HG02840 (cell line): ENCODE measurements at regions not wholly inside any gene's neighbourhood (a gene's known extent, or its start where the extent isn't known, plus 50 kb on each side); places are given as distances from the start of the nearest gene placed in this dataset.
"Not testable (repeated sequence)": the region's sequence is repeated elsewhere in the genome, so short reads cannot be mapped to it uniquely, and the experiment has no call there.

ENCODE experiments used
- ATAC-seq: cut with Tn5 transposase; IDR thresholded peaks from one replicate; pipeline ENCODE4 v1.9.1; 2021; ENCODE audit warnings: mild to moderate bottlenecking, moderate library complexity, moderate number of reproducible peaks; ENCODE audit not compliant: unreplicated experiment, low FRiP score

DNA sequence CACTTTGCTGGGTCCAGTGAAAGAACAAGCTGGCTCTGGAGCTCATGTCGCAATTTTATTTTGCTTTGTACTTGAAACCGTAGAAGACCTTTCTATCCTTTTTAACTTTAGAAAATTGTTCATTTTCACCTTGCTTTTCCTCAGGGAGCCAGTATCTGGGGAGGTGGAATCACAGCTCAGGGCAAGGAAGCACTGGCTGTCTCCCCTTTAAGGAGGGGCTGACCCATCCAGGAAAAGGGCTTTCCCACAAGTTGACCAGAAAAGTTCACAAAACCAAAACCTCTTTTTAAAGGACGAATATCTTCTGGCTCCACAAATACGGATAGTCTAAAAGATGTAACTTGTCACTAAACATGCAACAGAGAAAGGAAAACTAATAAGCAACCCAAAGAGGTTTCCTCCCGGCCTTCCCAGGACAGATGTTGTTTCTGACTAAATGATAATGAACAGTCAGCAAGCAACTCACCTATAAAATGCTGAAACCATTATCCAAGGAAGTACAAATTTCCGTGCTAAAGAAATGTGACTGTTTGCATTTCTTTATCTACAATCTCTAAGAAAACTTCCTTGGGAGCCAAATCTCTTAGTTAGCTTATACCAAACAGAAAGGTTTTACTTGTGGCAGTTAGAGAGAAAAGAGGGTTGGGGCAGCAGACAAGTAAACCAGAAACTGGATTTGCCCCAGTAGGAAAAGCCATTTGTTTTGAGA, 278.2 kb downstream of the PLK2 start:
- ATAC-seq, result no peak

DNA sequence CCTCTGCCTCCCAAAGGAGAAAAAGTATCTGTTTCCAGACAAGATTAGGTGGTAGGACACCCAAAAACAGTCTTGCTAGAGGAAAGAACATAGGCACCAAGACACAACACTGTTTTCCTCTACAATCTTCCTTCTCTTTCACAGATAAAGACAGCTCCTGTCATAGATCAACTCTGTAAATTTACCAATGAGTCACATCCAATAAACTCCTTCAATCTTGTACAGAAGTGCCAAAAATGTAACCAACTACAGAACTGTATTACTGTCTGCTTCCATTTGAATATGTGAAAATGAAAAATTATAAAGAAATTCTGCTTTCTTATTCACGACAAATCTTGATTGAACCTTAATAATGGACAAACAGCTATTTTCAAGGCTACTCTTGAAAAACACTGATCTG, 286.9 kb downstream of the PLK2 start:
- no peak for ATAC-seq

DNA sequence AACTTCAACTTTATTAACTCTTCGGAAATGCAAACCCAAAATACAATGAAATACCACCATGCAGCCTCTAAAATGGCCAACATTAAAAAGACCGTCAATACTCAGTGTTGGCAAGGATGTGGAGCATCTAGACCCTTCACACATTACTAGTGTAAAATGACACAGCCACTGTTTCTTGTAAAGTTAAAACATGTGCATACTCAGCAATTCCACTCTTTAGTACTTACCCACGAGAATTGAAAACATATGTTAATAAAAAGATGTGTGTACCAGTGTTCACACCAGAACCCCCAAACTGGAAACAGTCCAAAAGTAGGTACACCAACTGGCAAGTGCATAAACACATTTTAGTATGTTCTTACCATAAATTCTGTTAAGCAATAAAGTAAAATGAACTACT, 294.7 kb downstream of the PLK2 start:
- ATAC-seq, result no peak

DNA sequence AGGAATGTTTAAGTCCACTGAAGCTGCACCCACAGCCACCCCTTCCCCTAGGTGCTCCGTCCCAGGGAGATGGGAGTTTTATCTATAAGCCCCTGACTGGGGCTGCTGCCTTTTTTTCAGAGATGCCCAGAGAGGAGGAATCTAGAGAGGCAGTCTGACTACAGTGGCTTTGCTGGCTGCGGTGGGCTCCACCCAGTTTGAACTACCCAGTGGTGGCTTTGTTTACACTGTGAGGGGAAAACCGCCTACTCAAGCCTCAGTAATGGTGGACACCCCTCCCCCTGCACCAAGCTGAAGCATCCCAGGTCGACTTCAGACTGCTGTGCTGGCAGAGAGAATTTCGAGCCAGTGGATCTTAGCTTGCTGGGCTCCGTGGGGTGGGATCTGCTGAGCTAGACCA, 298.0 kb downstream of the PLK2 start:
- not testable (repeated sequence) for ATAC-seq

DNA sequence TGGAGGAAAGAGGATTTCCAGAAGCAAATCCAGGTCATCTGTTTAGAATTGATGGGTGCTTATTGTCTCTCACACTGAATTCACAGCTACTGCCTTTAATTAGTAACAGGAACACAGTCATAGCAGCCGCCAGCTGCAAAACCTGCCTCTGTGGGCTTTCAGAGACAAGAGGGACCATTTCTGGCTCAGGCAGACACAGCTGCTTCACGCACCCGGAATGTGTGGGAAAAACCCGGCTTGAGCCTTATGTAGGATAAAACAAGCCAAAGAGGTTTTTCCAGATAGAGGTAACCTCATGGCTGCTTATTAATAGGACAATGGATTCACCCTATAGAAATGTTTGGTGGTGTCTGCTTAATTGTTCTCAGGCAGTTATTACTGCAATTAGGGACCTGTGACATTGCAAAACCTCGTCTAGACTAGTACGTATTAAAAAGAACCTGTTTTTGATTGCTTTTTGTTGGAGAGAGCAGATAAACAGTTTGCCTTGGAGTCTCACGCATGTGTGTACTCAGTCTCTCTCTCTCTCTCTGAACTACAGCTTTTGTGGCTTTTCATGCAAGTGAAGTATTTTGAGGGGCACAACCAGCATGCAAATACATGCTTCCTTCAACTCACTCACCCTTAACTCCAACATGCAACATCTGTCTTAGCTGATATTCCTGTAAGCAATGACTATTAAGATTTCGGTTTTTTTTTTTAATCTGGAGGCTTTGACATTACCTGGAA, 302.7 kb downstream of the PLK2 start:
- no peak for ATAC-seq

DNA sequence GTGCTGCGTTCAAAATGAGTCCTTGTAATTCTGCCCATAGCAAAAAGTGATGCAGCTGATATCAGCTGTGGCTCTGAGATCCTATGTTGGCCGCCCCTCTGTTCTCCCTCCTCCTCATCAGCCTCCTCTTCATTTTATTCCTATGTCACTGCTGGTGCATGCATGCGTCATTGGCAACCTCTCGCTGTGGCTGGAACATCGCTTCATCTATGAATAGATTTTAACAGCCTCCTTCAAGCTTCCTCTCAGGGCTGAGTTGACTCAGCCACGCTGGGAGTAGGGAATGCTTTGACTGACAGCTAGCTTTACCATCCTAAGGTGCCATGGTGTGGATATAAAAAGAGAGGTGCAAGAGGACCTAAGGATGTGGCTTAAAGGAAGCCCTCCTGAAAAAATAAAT, 303.5 kb downstream of the PLK2 start:
- ATAC-seq, result no peak

DNA sequence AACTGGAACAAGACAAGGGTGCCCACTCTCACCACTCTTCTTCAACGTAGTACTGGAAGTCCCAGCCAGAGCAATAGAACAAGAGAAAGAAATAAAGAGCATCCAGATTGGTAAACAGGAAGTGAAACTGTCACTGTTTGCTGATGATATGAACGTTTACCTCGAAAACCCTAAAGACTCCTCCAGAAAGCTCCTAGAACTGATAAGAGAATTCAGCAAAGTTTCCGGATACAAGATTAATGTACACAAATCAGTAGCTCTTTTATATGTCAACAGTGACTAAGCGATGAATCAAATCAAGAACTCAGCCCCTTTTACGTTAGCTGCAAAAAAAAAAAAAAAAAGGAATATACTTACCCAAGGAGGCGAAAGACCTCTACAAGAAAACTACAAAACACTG, 306.6 kb downstream of the PLK2 start:
- no peak for ATAC-seq

DNA sequence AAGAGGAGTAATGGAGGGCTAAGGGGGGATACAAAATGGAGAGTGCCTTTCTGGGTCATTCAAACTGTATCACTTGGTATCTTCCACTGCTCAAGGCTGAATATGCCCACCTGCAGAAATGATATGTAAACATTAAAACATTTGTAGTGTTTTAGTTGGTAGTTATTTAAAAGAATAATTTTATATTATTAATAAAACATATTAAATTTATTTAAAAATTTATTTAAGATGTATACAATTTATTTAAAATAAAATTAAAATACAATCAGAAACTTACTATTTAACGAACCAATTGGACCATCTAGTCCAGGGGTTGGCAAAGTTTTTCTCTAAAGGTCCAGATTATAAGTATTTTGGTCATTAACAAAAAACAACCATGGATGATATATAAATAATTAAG, 308.5 kb downstream of the PLK2 start:
- ATAC-seq, result no peak

DNA sequence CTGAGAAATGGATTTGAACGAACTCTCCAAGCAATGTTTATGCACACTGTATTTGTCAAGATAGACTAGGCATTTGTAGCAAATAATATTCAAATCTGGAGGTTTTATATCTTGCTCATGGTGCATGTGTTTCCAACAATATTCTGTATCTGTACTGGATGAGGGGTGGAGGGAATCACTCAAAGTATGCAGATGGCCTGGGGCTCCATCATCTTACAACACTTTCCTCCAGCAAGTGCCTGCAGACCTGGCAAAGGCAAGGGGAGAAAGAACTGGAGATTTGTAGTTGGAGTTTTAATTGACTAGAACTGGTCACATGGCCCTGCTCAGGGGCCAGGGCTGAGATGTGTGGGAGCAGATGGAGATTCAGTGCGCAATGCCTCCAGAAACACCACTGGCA, 309.0 kb downstream of the PLK2 start:
- no peak for ATAC-seq

DNA sequence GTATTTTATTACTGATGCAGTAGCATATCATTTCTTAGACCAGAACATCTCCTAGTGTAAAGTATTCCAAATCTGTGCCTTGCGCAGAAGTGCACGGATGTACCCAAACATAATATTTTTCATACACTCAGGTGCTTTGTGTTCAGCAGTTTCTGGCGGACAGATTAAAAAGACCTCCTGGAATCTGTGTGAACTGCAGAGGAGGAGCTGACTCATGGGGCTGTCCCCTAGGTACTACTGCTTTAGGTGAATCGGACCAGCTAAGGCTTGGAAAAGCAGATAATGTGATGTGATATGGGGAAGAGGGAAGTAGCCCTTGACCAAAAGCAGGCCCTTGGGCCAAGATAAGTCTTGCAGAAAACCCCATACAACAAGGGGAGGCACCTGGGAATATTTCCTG, 310.1 kb downstream of the PLK2 start:
- no peak for ATAC-seq

DNA sequence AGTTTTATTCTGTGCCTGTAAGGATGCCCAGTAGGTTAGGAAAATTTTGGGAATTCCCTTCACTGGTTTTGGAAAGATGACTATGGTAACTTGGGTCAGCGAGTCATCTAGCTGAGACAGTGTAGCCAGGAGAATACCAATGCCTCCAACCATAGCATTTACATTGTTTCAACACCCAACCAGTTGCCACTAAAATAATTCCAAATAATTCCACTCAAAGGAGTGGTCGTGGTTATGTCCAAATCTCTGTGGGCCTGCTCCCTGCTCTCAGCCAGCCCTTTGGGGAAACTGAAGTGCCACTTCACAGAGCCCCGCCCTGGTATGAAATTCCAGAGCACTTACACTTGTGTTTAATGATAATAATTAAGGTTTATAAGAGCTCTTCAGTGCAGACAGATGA, 310.5 kb downstream of the PLK2 start:
- ATAC-seq, result no peak

DNA sequence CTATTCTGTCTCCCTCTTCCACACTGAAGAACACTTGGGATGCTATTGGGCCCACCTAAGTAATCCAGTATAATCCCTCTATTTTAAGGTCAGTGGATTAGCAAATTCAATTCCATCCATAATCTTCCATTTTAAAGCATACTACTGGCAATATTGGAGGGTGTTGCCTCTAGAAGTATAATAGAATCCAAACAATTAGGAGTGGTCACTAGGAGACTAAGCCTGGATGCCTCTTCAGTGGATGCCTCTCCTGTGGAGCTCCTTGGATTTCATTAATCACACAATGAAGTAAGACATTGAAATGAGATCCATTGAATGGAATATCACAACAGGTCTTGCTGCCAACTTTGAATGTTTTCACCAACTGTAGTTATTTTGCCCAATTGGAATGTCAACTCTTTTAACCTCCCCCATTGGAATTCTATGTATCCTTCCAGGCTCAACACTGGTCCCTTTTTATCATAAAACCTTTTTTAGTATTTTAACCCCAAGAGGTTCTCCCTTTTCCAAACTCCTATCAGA, 311.6 kb downstream of the PLK2 start:
- no peak for ATAC-seq

DNA sequence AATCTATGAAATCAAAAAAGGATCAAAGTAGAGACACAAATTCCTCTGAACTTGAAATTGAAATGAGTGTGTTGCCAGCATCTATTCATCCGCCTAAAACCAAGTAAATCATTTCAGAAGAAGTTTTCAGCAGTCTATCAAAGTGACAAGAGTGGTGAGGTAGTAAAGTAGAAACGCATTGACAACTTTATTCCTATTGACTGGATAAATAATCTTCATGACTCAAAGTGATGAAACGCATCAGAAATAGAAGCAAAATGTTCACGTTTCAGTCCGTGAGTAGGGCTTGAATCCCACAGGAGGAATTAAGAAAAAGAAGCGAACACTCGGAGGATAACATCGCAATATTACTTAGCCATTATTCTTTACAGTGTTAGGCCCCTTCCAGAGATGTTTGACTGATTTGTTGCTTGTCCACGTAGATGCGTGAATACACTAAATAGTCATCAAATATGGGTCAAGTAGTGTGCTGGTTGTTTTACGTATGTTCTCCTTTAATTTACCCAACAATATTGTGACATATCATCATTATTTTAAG, 314.4 kb downstream of the PLK2 start:
- ATAC-seq, result no peak

DNA sequence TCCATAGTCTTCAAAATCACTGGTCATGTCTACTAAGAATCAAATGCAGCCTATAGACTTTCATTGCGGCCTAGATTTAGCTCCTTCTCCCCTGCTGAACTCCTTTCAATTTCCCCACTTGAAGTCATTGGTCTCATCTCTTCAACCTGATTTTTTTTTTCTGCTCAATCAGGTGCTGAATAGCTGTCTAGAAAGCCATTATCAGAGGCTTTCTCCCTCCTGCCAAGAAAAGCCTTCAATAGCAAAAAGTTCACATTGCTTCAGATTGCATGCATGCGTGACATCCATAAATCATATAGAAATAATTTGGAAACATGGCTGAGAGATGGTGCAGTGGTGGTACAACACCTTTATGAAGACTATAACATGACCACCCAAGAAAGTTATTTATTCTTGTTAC, 316.2 kb downstream of the PLK2 start:
- ATAC-seq, result no peak

DNA sequence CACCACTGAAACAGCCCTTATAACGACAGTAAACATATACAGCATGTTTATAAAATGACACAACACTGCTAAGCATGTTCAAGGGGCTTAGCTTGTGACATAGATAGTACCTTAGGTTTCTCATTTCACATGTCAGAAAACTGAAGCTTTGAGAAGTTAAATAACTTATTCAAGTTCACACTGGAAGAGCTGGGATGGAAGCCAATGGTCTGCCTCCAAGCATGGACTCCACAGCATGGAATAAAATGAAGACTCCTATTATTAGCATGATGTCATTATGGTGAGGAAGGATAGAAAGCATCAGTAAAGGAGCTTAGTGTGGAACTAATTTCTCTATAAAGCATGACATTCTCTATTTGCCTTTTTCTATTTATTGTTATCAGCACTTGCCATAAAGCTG, 316.7 kb downstream of the PLK2 start:
- ATAC-seq, result no peak

DNA sequence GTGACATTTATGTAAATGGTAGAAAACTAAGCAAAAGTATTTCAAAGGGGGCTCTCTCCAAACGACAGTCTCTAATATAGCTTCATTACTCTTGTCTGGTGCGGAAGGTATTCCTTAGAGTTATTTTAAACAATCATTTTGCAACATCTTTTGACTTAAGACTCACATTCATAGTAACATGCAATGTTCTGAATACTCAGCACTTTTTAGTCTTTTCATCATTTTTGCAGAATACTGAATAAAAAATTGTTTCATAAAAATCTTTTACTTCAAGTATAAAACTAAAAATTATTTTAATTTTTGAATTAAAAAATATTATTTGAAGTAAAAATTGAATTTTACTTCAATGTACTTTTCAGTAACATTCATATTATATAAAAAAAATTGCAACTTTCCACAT, 321.1 kb downstream of the PLK2 start:
- ATAC-seq, result no peak

DNA sequence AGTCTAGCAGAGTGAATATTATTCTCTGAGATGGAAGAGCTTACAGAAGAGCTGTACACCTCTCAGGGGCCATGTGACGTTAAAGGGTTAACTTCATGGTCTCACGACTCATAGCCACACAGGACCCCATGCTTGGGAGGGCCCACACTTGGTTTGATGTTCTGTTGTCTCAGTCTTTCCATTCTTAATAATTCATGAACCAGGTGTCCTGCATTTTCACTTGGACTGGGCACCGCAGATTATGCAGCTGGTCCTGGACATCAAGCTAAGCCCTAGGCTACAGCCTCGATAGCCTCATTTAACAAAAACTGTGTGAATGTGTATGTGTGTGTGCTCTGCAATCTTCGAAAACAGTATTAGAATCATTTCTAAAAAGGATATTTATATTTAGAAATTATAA, 323.5 kb downstream of the PLK2 start:
- ATAC-seq, result no peak

DNA sequence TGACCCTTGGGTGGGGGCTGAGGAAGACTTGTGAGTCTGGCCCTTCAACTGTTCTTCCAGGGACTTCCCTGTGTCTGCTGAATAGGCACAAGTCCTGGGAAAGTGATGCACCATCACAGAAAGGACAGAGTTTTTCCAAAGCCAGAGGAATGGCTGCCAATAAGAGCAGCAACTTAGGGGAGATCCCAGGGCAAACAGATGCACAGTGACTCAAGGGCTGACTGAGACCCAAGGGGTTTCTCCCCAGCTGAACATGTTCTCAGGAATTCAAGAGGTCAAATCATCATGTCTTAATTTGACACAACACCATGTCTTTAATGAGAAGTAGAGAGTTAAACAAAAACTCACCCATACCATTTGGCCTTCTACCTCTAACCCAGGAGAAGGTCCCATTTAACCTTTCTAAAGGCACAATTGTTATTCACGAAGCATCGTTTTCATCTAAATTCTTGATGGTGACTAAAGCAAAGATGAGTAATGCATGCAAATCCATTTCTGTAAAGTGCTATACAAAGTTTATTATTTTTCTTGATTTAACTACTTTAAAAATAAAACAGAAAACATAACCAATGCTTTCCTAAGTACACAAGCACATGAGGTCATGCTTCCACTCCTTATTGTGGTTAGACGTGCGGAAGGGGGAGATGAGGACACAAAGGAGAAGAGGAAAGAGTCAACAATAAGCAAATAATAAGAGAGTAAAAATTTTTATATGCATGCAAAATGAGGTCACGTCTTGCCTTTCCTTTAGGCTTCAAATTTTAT, 324.1 kb downstream of the PLK2 start:
- no peak for ATAC-seq

DNA sequence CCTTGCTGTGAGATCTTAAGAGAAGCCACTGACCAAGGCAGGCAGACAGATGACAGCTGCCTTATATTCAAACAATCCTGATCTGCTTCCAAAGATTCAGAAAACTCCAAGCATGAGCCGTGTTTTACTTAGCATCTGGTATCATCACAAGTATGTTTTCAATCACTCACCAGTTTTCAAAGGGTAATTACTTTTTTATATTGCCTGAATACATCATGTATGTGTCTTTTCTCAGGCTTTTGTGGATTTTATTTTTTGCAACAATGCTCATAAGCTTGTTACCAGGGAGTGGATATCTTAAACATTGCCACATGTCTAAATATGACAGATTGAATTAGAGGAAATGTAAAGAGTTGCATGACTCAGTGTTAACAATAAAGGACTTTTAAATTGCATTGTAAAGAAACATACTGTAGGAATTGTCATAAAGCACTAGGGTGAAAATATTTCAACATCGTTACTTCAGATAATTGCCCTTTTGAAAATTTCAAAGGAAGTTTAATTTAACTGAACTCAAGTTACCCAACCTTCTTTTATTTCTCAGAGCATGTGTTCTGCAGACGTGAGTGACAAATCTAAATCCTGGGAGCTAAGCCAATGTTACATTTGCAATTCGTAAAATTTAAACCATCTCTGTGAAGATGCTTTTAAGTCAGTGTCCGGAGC, 326.1 kb downstream of the PLK2 start:
- no peak for ATAC-seq

DNA sequence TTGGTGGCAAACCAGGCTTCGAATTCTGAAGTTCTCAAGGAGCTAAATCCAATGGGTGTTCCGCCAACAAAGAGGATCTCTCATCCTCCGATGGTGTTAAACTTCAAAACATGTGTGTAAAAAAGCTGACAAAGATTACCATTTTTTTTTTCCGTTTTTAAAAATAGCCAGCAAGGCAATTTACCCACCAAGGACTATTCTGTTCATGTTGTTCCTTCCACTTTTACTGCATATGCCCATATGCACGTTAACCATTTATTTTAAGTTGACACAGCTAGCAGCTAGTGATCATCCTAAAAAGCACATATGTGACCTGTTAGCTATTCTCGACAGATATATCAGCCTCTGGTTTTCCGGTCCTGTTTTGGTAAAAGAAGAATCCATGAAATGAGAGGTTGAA, 326.7 kb downstream of the PLK2 start:
- no peak for ATAC-seq
